Activated naive CD8-positive, alpha-beta T cell treated with anti-CD3 and anti-CD28 coated beads, Interleukin-2, amount 10 ng/mL, durations not matched to agents 7 days and 5 days (primary cell): ENCODE measurements at regions not wholly inside any gene's neighbourhood (a gene's known extent, or its start where the extent isn't known, plus 50 kb on each side); places are given as distances from the start of the nearest gene placed in this dataset.

ENCODE experiments used
- ATAC-seq: fragments of 150-1000 bp; cut with Tn5 transposase; one replicate; pipeline ENCODE4 v1.10.0; 2021; ENCODE audit warnings: low read depth, moderate library complexity
- POLR2A ChIA-PET: fragments of 350-600 bp; sonication (Branson Sonifier 250); formaldehyde crosslinking; loops from one replicate; lab custom pipeline; 2021; ENCODE audit warnings: antibody characterized with exemption; lab: Charles Lee
- DNase-seq: peaks from one replicate; pipeline ENCODE4 v3.0.0; 2021
- H3K27ac Mint-ChIP-seq: one replicate; pipeline ENCODE4 v1.8.0; 2022; ENCODE audit warnings: mild to moderate bottlenecking, mixed read lengths
- H3K27me3 Mint-ChIP-seq: one replicate; pipeline ENCODE4 v1.8.0; 2022; ENCODE audit warnings: mild to moderate bottlenecking, moderate library complexity, mixed read lengths
- H3K36me3 Mint-ChIP-seq: one replicate; pipeline ENCODE4 v1.8.0; 2021; ENCODE audit warnings: mild to moderate bottlenecking, mixed read lengths
- H3K4me1 Mint-ChIP-seq: one replicate; pipeline ENCODE4 v1.8.0; 2021; ENCODE audit warnings: mixed read lengths
- H3K4me3 Mint-ChIP-seq: one replicate; pipeline ENCODE4 v1.8.0; 2022; ENCODE audit warnings: mild to moderate bottlenecking, moderate library complexity, mixed read lengths
- H3K9me3 Mint-ChIP-seq: one replicate; pipeline ENCODE4 v1.8.0; 2021; ENCODE audit warnings: mixed read lengths

DNA sequence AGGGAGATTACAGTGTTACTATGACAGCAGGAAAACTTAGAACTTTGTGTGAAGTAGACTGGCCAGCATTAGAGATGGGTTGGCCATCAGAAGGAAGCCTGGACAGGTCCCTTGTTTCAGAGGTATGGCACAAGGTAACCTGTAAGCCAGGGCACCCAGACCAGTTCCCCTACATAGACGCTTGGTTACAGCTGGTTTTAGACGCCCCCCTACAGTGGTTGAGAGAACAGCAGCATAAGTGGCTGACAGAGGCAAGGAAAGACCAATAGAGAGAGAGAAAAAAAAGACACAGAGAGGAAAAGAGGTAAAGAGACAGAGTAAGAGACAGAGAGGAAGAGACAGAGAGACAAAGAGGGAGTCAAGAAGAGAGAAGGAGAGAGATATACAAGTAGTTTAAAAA, 144.5 kb downstream of the GC start:
- Mint-ChIP-seq H3K36me3 (no peaks in the 10 kb centered on the region), H3K4me1 (no peaks in the 10 kb centered on the region), H3K4me3 (no peak overlapping the region), H3K27me3 (peaks cover 3% of the 10 kb centered on the region), H3K27ac (no peak overlapping the region), H3K9me3 (peaks cover 4% of the 10 kb centered on the region)
- POLR2A ChIA-PET: no interaction called here
- ATAC-seq (no peak), DNase-seq (no peak)

DNA sequence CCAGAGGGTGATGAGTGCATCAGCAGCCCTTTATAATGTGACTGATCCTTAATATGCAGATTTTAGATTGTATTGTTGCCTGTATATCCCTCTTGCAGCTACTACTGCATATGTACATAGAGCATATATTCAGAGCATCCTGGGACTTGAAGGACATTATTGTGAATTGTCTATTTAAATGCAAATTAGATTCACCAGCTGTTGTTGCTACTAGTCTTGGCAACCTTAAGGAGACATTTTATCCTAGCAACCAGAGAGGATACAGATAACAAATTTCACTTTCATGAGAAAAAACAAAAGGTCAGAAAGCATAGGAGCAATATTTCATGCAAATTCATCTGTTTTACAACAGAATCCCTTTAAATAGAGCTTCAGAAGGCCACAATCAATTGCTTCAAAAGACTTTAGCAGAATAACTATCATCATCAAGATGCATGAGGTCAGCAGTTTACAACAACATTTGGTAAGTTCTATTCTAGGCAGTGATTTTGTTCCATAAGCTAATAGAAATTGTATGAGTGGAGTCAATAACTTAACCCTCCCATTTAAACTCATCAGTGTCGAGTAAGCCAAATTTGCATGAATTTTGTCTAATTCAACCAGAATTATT, 148.6 kb downstream of the GC start:
- POLR2A ChIA-PET: no interaction called here

DNA sequence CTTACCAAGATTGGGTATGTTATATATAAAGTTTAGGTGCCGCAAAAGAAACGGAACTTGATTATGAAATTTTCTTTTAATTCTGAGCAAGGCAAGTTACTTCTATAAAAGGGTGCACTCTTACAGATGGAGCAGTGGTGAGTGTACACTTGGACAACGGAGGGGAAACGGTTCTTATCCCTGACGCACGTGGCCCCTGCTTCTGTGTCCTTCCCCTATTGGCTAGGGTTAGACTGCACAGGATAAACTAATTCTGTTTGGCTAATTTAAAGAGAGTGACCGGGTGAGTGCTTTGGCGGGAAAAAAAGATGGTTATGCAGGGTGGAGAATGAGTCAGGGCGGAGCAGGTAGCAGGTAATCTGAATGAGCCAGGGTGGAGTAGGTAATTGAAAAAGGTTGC, 149.5 kb downstream of the GC start:
- POLR2A ChIA-PET: no interaction called here
- no peaks in the 10 kb centered on the region for H3K4me1 Mint-ChIP-seq
- ATAC-seq (no peak), DNase-seq (no peak)
- H3K27ac Mint-ChIP-seq: no peak overlapping the region
- H3K36me3 Mint-ChIP-seq: no peaks in the 10 kb centered on the region
- no peaks in the 10 kb centered on the region for H3K27me3 Mint-ChIP-seq
- H3K4me3 Mint-ChIP-seq: no peak overlapping the region
- peaks cover 2% of the 10 kb centered on the region for H3K9me3 Mint-ChIP-seq

More for the DNA sequence above, 148.6 kb downstream of the GC start:
- H3K27me3 Mint-ChIP-seq: peaks cover 3% of the 10 kb centered on the region
- H3K4me1 Mint-ChIP-seq: no peaks in the 10 kb centered on the region
- peaks cover 4% of the 10 kb centered on the region for H3K9me3 Mint-ChIP-seq
- no peak overlapping the region for H3K27ac Mint-ChIP-seq
- DNase-seq (no peak), ATAC-seq (no peak)
- H3K36me3 Mint-ChIP-seq: no peaks in the 10 kb centered on the region
- no peak overlapping the region for H3K4me3 Mint-ChIP-seq

DNA sequence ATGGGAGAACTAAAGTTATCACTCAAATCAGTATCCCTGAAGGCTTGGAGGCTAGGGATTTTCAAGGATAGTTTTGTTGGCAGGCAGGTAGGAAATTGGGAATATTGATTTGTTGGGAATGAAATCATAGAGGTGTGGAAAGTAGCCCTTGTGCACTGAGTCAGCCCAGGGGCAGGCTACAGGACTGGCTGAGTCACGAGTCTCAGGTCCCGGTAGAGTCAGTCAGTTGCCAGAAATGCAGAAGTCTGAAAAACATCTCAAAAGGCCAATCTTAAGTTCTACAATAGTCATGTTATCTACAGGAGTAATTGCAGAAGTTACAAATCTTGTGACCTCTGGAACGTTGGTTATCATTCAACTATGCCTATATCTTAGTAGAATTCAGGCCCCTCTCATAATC, 153.1 kb downstream of the GC start:
- H3K4me1 Mint-ChIP-seq: no peaks in the 10 kb centered on the region
- no peaks in the 10 kb centered on the region for H3K36me3 Mint-ChIP-seq
- peaks cover 5% of the 10 kb centered on the region for H3K9me3 Mint-ChIP-seq
- H3K27ac Mint-ChIP-seq: no peak overlapping the region
- H3K27me3 Mint-ChIP-seq: no peaks in the 10 kb centered on the region
- DNase-seq (no peak), ATAC-seq (no peak)
- POLR2A ChIA-PET: no interaction called here
- no peak overlapping the region for H3K4me3 Mint-ChIP-seq

DNA sequence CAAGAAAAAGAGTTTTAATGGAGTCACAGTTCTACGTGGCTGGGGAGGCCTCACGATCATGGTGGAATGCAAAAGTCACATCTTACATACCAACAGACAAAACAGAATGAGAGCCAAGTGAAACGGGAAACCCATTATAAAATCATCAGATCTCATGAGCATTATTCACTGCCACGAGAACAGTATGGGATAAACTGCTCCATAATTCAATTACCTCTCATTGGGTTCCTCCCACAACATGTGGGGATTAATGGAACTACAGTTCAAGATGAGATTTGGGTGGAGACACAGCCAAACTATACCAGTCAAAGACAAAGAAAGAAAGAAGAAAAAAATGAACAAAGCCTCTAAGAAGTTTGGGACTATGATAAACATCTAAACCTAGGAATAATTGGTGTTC, 158.9 kb downstream of the GC start:
- DNase-seq: no peak
- POLR2A ChIA-PET: no interaction called here
- Mint-ChIP-seq H3K4me1 (no peaks in the 10 kb centered on the region), H3K4me3 (no peak overlapping the region), H3K27me3 (no peaks in the 10 kb centered on the region), H3K9me3 (peaks cover 10% of the 10 kb centered on the region), H3K36me3 (no peaks in the 10 kb centered on the region), H3K27ac (no peak overlapping the region)
- ATAC-seq: no peak
